HCT116 (cell line): ENCODE measurements at regions not wholly inside any gene's neighbourhood (a gene's known extent, or its start where the extent isn't known, plus 50 kb on each side); places are given as distances from the start of the nearest gene placed in this dataset.

ENCODE experiments used
- ATAC-seq: fragments of 200-7000 bp; cut with Tn5 transposase; 2 replicates; pipeline ENCODE4 v1.9.1; 2020; ENCODE audit warnings: mild to moderate bottlenecking, moderate library complexity
- BruUV-seq: library from RNA; stranded (reverse); fragments of 400-500 nt; replicated peaks from 2 replicates; lab custom pipeline; 2021; lab: Mats Ljungman, UMichigan
- CTCF ChIA-PET: fragments of 300-600 bp; sonication (Branson Sonifier 250); formaldehyde crosslinking; loops from one replicate; lab custom pipeline; 2021; ENCODE audit warnings: antibody characterized with exemption; lab: Charles Lee
- POLR2A ChIA-PET: fragments of 300-600, 350-600 bp; sonication (Branson Sonifier 250); formaldehyde crosslinking; loops from one replicate; lab custom pipeline; 2021; ENCODE audit warnings: antibody characterized with exemption; lab: Charles Lee
- RAD21 ChIA-PET, 2 experiments: fragments of 300-600 bp; sonication (Branson Sonifier 250); formaldehyde crosslinking; loops; one replicate each; lab custom pipeline; 2023; ENCODE audit warnings: low total read pairs in 2 of 2; ENCODE audit not compliant: uncharacterized antibody in 2 of 2, unreplicated experiment in 2 of 2, low non-redundant PET in 1 of 2; lab: Charles Lee
- DNase-seq: peaks from one replicate; pipeline ENCODE4 v3.0.0-alpha.2; 2010; ENCODE audit warnings: low read depth, low spot score
- H2AFZ ChIP-seq: fragments of 200-600 bp; shearing (Covaris generic), sonication (generic); 2 replicates; pipeline ENCODE4 v1.6.1; 2017; ENCODE audit warnings: low read depth, mixed run types, mixed read lengths, antibody characterized with exemption, low read length; ENCODE audit not compliant: poor library complexity, severe bottlenecking
- H3K27ac ChIP-seq: 2 replicates; pipeline ENCODE4 v1.5.1; 2012; ENCODE audit warnings: low read depth, low read length
- H3K27me3 ChIP-seq: fragments of 200-600 bp; sonication (generic); 2 replicates; pipeline ENCODE4 v1.6.1; 2016; ENCODE audit warnings: mixed run types, low read length, mixed read lengths; ENCODE audit not compliant: insufficient read depth
- H3K36me3 ChIP-seq, 2 experiments: fragments of 200-500 bp in 1 of 2; fragments of 200-600 bp in 1 of 2; sonication (Bioruptor generic) in 1 of 2; sonication (generic) in 1 of 2; 2 replicates each; pipeline versions ENCODE4 v1.5.1 to v1.6.1; 2014 to 2016; ENCODE audit warnings: low read length in 2 of 2, inconsistent platforms in 1 of 2, mixed read lengths in 1 of 2, mixed run types in 1 of 2; ENCODE audit not compliant: insufficient read depth in 2 of 2, control insufficient read depth in 1 of 2
- H3K4me1 ChIP-seq, 2 experiments: fragments of 200-600 bp in 1 of 2; sonication (generic) in 1 of 2; 2 replicates each; pipeline versions ENCODE4 v1.5.1 to v1.6.1; 2012 to 2017; ENCODE audit warnings: low read length in 2 of 2, inconsistent platforms in 1 of 2, mild to moderate bottlenecking in 1 of 2, mixed read lengths in 1 of 2, mixed run types in 1 of 2, moderate library complexity in 1 of 2; ENCODE audit not compliant: insufficient read depth in 2 of 2, control insufficient read depth in 1 of 2
- H3K4me2 ChIP-seq: fragments of 200-600 bp; sonication (generic); 2 replicates; pipeline ENCODE4 v1.6.1; 2017; ENCODE audit warnings: mixed run types, low read length, mixed read lengths
- H3K4me3 ChIP-seq, 2 experiments: fragments of 200-600 bp in 1 of 2; sonication (generic) in 1 of 2; replicated peaks in 1 of 2; 2 replicates each; pipeline ENCODE4 v1.5.1; 2011 to 2016; ENCODE audit warnings: low read length in 2 of 2, control low read depth in 1 of 2, low read depth in 1 of 2, mild to moderate bottlenecking in 1 of 2, mixed read lengths in 1 of 2, mixed run types in 1 of 2
- H3K79me2 ChIP-seq: fragments of 200-600 bp; sonication (generic); 2 replicates; pipeline ENCODE4 v1.6.1; 2017; ENCODE audit warnings: mild to moderate bottlenecking, mixed run types, low read length, moderate library complexity, mixed read lengths; ENCODE audit not compliant: insufficient read depth
- H3K9ac ChIP-seq: fragments of 200-600 bp; sonication (generic); 2 replicates; pipeline ENCODE4 v1.6.1; 2016; ENCODE audit warnings: low read length, mixed read lengths
- H3K9me2 ChIP-seq: fragments of 200-600 bp; sonication (generic), shearing (Covaris generic); 2 replicates; pipeline ENCODE4 v1.6.1; 2017; ENCODE audit warnings: mixed run types, mild to moderate bottlenecking, moderate library complexity; ENCODE audit not compliant: insufficient read depth
- H3K9me3 ChIP-seq, 2 experiments: fragments of 200-500 bp in 1 of 2; fragments of 200-600 bp in 1 of 2; sonication (Bioruptor generic) in 1 of 2; sonication (generic) in 1 of 2; 2 replicates each; pipeline ENCODE4 v1.6.1; 2014 to 2017; ENCODE audit warnings: low read length in 2 of 2, mixed read lengths in 2 of 2, inconsistent platforms in 1 of 2, low read depth in 1 of 2, mild to moderate bottlenecking in 1 of 2, mixed run types in 1 of 2, moderate library complexity in 1 of 2; ENCODE audit not compliant: control insufficient read depth in 1 of 2, insufficient read depth in 1 of 2
- H4K20me1 ChIP-seq: fragments of 200-600 bp; sonication (generic), shearing (Covaris generic); 2 replicates; pipeline ENCODE4 v1.6.1; 2017; ENCODE audit warnings: mixed run types, mild to moderate bottlenecking, moderate library complexity; ENCODE audit not compliant: insufficient read depth
- CBX3 ChIP-seq: IDR thresholded peaks from 2 replicates; pipeline ENCODE4 v1.6.1; 2012; ENCODE audit warnings: low read depth
- CEBPB ChIP-seq: IDR thresholded peaks from 2 replicates; pipeline ENCODE4 v1.6.1; 2012; ENCODE audit warnings: low read depth
- EGR1 ChIP-seq: IDR thresholded peaks from 2 replicates; pipeline ENCODE4 v1.6.1; 2012; ENCODE audit warnings: low read depth
- ELF1 ChIP-seq: IDR thresholded peaks from 2 replicates; pipeline ENCODE4 v1.6.1; 2012; ENCODE audit warnings: low read depth, borderline replicate concordance
- FOSL1 ChIP-seq: IDR thresholded peaks from 2 replicates; pipeline ENCODE4 v1.6.1; 2012; ENCODE audit warnings: low read depth
- JUND ChIP-seq: IDR thresholded peaks from 2 replicates; pipeline ENCODE4 v1.6.1; 2012
- POLR2A ChIP-seq: IDR thresholded peaks from 2 replicates; pipeline ENCODE4 v1.7.0; 2011; ENCODE audit warnings: borderline replicate concordance; ENCODE audit not compliant: insufficient read depth, insufficient read length; ENCODE audit errors: extremely low read depth
- SIN3A ChIP-seq: IDR thresholded peaks from 2 replicates; pipeline ENCODE4 v1.6.1; 2012; ENCODE audit warnings: low read depth
- SP1 ChIP-seq: IDR thresholded peaks from 2 replicates; pipeline ENCODE4 v1.6.1; 2012; ENCODE audit warnings: low read depth
- TCF7L2 ChIP-seq: IDR thresholded peaks from 2 replicates; pipeline ENCODE4 v1.7.0; 2011; ENCODE audit warnings: borderline replicate concordance, inconsistent platforms; ENCODE audit not compliant: insufficient read depth, insufficient read length; ENCODE audit errors: extremely low read depth
- ZBTB33 ChIP-seq: IDR thresholded peaks from 2 replicates; pipeline ENCODE4 v1.6.1; 2011; ENCODE audit warnings: mild to moderate bottlenecking, low read length, moderate library complexity; ENCODE audit not compliant: insufficient replicate concordance; ENCODE audit errors: extremely low read depth
- ZFX ChIP-seq: fragments of 450-650 bp; IDR thresholded peaks from 2 replicates; pipeline ENCODE4 v1.6.1; 2017
- ZNF274 ChIP-seq: fragments of 200-500 bp; sonication (Bioruptor generic); IDR thresholded peaks from 2 replicates; pipeline ENCODE4 v1.6.1; 2014; ENCODE audit warnings: mild to moderate bottlenecking, low read depth, low read length, inconsistent platforms
- intact Hi-C: fragments of 100-400 bp; cut with micrococcal nuclease; formaldehyde crosslinking; loops from 2 replicates; pipeline ENCODE4 v1.10.0; 2022
- TF ChIP-seq, protein P1 (sequence below): IDR thresholded peaks from 2 replicates; pipeline ENCODE4 v1.6.1; 2012
- TF ChIP-seq, protein P2 (sequence below): IDR thresholded peaks from 2 replicates; pipeline ENCODE4 v1.6.1; 2012

- H3K9me2 ChIP-seq: no peaks in the 10 kb centered on the region
- no peaks in the 10 kb centered on the region for H3K27me3 ChIP-seq
- ChIA-PET CTCF (no interaction called here), POLR2A (no interaction called here), RAD21 (no interaction called here)
- H3K27ac ChIP-seq: no peak overlapping the region
- no peak for ATAC-seq
- H3K9me3 ChIP-seq: peaks cover 11 to 17% of the 10 kb centered on the region in 2 experiments; a peak in 2 of 4 replicates
- intact Hi-C loops: no loop called here
- no peak overlapping the region for H2AFZ ChIP-seq
- H3K9ac ChIP-seq: no peak overlapping the region
- no peak overlapping the region for H3K4me3 ChIP-seq
- no peak overlapping the region for H3K4me2 ChIP-seq
- DNase-seq: no peak
- no TSS peak for BruUV-seq
- no peak for TF ChIP-seq ELF1
- no peak for TF ChIP-seq SP1
- TF ChIP-seq POLR2A: no peak
- no peak for TF ChIP-seq FOSL1
- no peak for TF ChIP-seq EGR1
- no peak for TF ChIP-seq ZFX
- TF ChIP-seq, protein P1, sequence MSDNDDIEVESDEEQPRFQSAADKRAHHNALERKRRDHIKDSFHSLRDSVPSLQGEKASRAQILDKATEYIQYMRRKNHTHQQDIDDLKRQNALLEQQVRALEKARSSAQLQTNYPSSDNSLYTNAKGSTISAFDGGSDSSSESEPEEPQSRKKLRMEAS: no peak
- TF ChIP-seq ZNF274: no peak
- no peak for TF ChIP-seq CEBPB
- no peak for TF ChIP-seq SIN3A
- TF ChIP-seq JUND: no peak
- TF ChIP-seq, protein P2, sequence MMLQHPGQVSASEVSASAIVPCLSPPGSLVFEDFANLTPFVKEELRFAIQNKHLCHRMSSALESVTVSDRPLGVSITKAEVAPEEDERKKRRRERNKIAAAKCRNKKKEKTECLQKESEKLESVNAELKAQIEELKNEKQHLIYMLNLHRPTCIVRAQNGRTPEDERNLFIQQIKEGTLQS: no peak
- TF ChIP-seq CBX3: no peak
- no peak for TF ChIP-seq TCF7L2
- no peak for TF ChIP-seq ZBTB33
- no peaks in the 10 kb centered on the region for H3K79me2 ChIP-seq
- H3K36me3 ChIP-seq: no peaks in the 10 kb centered on the region
- H4K20me1 ChIP-seq: no peaks in the 10 kb centered on the region
- H3K4me1 ChIP-seq: no peaks in the 10 kb centered on the region
Observed at GRCh38 chr20:60669211-60669610, 582.9 kb upstream of the CDH4 start.
